ENCODE measurements at regions not wholly inside any gene's neighbourhood (a gene's known extent, or its start where the extent isn't known, plus 50 kb on each side); places are given as distances from the start of the nearest gene placed in this dataset.

GRCh38 chr9:107948086-107948485 lies 458.5 kb upstream of the KLF4 start:
- H3K4me3 ChIP-seq (ENCODE audit: low read depth, low read length): no peak overlapping the region
- TF ChIP-seq CTCF (IDR thresholded peaks at IDR 0.05; ENCODE audit: borderline replicate concordance, insufficient read depth, low read depth, low read length): no peak

- no peak for TF ChIP-seq CTCF (IDR thresholded peaks at IDR 0.05; ENCODE audit: borderline replicate concordance, insufficient read depth, low read depth, low read length)
- H3K4me3 ChIP-seq (ENCODE audit: low read depth, low read length): no peak overlapping the region
These were observed 457.0 kb upstream of the KLF4 start for GRCh38 chr9:107946364-107947141.

GRCh38 chr9:107945961-107946360 lies 456.4 kb upstream of the KLF4 start:
- TF ChIP-seq CTCF (IDR thresholded peaks at IDR 0.05; ENCODE audit: borderline replicate concordance, insufficient read depth, low read depth, low read length): no peak

GRCh38 chr9:107945493-107945892 lies 455.9 kb upstream of the KLF4 start:
- H3K4me3 ChIP-seq (ENCODE audit: low read depth, low read length): no peak overlapping the region
- TF ChIP-seq CTCF (IDR thresholded peaks at IDR 0.05; ENCODE audit: borderline replicate concordance, insufficient read depth, low read depth, low read length): no peak

More at GRCh38 chr9:107945961-107946360, 456.4 kb upstream of the KLF4 start:
- H3K4me3 ChIP-seq (ENCODE audit: low read depth, low read length): no peak overlapping the region

- H3K4me3 ChIP-seq (ENCODE audit: low read depth, low read length): no peak overlapping the region
- TF ChIP-seq CTCF (IDR thresholded peaks at IDR 0.05; ENCODE audit: borderline replicate concordance, insufficient read depth, low read depth, low read length): no peak
These were observed 454.8 kb upstream of the KLF4 start for GRCh38 chr9:107944387-107944786.

GRCh38 chr9:107943901-107944300 lies 454.3 kb upstream of the KLF4 start:
- no peak overlapping the region for H3K4me3 ChIP-seq (ENCODE audit: low read depth, low read length)
- no peak for TF ChIP-seq CTCF (IDR thresholded peaks at IDR 0.05; ENCODE audit: borderline replicate concordance, insufficient read depth, low read depth, low read length)

GRCh38 chr9:107942856-107943255 lies 453.3 kb upstream of the KLF4 start:
- TF ChIP-seq CTCF (IDR thresholded peaks at IDR 0.05; ENCODE audit: borderline replicate concordance, insufficient read depth, low read depth, low read length): no peak

More at GRCh38 chr9:107942856-107943255, 453.3 kb upstream of the KLF4 start:
- H3K4me3 ChIP-seq (ENCODE audit: low read depth, low read length): no peak overlapping the region

All from GM12875 (cell line).